Mammary epithelial cell (primary cell): ENCODE measurements at regions not wholly inside any gene's neighbourhood (a gene's known extent, or its start where the extent isn't known, plus 50 kb on each side); places are given as distances from the start of the nearest gene placed in this dataset.

Source experiments
- CTCF ChIP-seq, 2 donors: IDR thresholded peaks in 1 of 2; conservative IDR thresholded peaks in 1 of 2; 2 replicates each; pipeline ENCODE4 v1.5.1; 2011 to 2012; ENCODE audit warnings: inconsistent platforms in 2 of 2, low read length in 2 of 2, mild to moderate bottlenecking in 2 of 2, control low read depth in 1 of 2, low read depth in 1 of 2; ENCODE audit not compliant: insufficient read depth in 1 of 2; ENCODE audit errors: extremely low read depth in 1 of 2
- EZH2 ChIP-seq: IDR thresholded peaks from 2 replicates; pipeline ENCODE4 v1.6.1; 2012; ENCODE audit warnings: low read length, inconsistent platforms, borderline replicate concordance

- TF ChIP-seq CTCF (conservative IDR thresholded peaks at IDR 0.05 in 1 of 2, IDR thresholded peaks at IDR 0.05 in 1 of 2; ENCODE audit: extremely low read depth in 1 of 2, insufficient read depth in 1 of 2, low read depth in 1 of 2, low read length in 2 of 2) (peak in 1 of 2 donors; percentile 15), EZH2 (no peak)
These were observed 68.8 kb upstream of the TSHZ3 start for GRCh38 chr19:31418055-31418454.
